ENCODE measurements at regions not wholly inside any gene's neighbourhood (a gene's known extent, or its start where the extent isn't known, plus 50 kb on each side); places are given as distances from the start of the nearest gene placed in this dataset.

- DNase-seq, result no peak
- Histone ChIP-seq H3K9me3 (no peaks in the 10 kb centered on the region), H3K36me3 (ENCODE audit: low read depth, missing control alignments) (no peaks in the 10 kb centered on the region), H3K27ac (no peak overlapping the region), H3K4me3 (no peak overlapping the region), H3K27me3 (no peaks in the 10 kb centered on the region), H3K4me1 (no peaks in the 10 kb centered on the region)
- TF ChIP-seq POLR2A (IDR thresholded peaks at IDR 0.05), result no peak
- TF ChIP-seq, protein P1, sequence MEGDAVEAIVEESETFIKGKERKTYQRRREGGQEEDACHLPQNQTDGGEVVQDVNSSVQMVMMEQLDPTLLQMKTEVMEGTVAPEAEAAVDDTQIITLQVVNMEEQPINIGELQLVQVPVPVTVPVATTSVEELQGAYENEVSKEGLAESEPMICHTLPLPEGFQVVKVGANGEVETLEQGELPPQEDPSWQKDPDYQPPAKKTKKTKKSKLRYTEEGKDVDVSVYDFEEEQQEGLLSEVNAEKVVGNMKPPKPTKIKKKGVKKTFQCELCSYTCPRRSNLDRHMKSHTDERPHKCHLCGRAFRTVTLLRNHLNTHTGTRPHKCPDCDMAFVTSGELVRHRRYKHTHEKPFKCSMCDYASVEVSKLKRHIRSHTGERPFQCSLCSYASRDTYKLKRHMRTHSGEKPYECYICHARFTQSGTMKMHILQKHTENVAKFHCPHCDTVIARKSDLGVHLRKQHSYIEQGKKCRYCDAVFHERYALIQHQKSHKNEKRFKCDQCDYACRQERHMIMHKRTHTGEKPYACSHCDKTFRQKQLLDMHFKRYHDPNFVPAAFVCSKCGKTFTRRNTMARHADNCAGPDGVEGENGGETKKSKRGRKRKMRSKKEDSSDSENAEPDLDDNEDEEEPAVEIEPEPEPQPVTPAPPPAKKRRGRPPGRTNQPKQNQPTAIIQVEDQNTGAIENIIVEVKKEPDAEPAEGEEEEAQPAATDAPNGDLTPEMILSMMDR (IDR thresholded peaks at IDR 0.05), result no peak
- intact Hi-C loops (cut with DNase I; ENCODE audit: low total_unique reads), result no loop called here
- WGBS, 2 donors, result 96% methylated on average over 1 of the region's 1 CpG
Measured at GRCh38 chr13:104376588-104376987, 1310.4 kb upstream of the SLC10A2 start.

GRCh38 chr13:104375614-104376013 is 1309.4 kb upstream of the SLC10A2 start:
- Histone ChIP-seq H3K4me1 (no peaks in the 10 kb centered on the region), H3K4me3 (no peak overlapping the region), H3K9me3 (no peaks in the 10 kb centered on the region), H3K36me3 (ENCODE audit: low read depth, missing control alignments) (no peaks in the 10 kb centered on the region), H3K27ac (no peak overlapping the region), H3K27me3 (no peaks in the 10 kb centered on the region)
- no peak for DNase-seq
- intact Hi-C loops (cut with DNase I; ENCODE audit: low total_unique reads), result no loop called here
- TF ChIP-seq, protein P1 (IDR thresholded peaks at IDR 0.05), result no peak
- no peak for TF ChIP-seq POLR2A (IDR thresholded peaks at IDR 0.05)
- 77 to 83% methylated on average over 1 of the region's 1 CpG for WGBS, 2 donors

- Histone ChIP-seq H3K27ac (no peak overlapping the region), H3K27me3 (no peaks in the 10 kb centered on the region), H3K4me3 (no peak overlapping the region), H3K36me3 (ENCODE audit: low read depth, missing control alignments) (no peaks in the 10 kb centered on the region), H3K9me3 (no peaks in the 10 kb centered on the region), H3K4me1 (no peaks in the 10 kb centered on the region)
- intact Hi-C loops (cut with DNase I; ENCODE audit: low total_unique reads), result no loop called here
- DNase-seq, result no peak
- no peak for TF ChIP-seq POLR2A (IDR thresholded peaks at IDR 0.05)
- TF ChIP-seq, protein P1 (IDR thresholded peaks at IDR 0.05), result no peak
- WGBS, 2 donors, result 35 to 60% methylated on average over 6 of the region's 6 CpGs
Measured at GRCh38 chr13:104372095-104372655, 1306.0 kb upstream of the SLC10A2 start.

GRCh38 chr13:104365430-104365829 is 1299.2 kb upstream of the SLC10A2 start:
- no peaks in the 10 kb centered on the region for H3K36me3 ChIP-seq (ENCODE audit: low read depth, missing control alignments)
- intact Hi-C loops (cut with DNase I; ENCODE audit: low total_unique reads), result no loop called here
- DNase-seq, result no peak
- H3K27ac ChIP-seq, result no peak overlapping the region
- H3K27me3 ChIP-seq, result no peaks in the 10 kb centered on the region
- H3K4me1 ChIP-seq, result no peaks in the 10 kb centered on the region
- WGBS, 2 donors, result 85 to 98% methylated on average over 2 of the region's 2 CpGs
- no peak overlapping the region for H3K4me3 ChIP-seq
- H3K9me3 ChIP-seq, result no peaks in the 10 kb centered on the region
- no peak for TF ChIP-seq POLR2A (IDR thresholded peaks at IDR 0.05)
- TF ChIP-seq, protein P1 (IDR thresholded peaks at IDR 0.05), result no peak

DNA sequence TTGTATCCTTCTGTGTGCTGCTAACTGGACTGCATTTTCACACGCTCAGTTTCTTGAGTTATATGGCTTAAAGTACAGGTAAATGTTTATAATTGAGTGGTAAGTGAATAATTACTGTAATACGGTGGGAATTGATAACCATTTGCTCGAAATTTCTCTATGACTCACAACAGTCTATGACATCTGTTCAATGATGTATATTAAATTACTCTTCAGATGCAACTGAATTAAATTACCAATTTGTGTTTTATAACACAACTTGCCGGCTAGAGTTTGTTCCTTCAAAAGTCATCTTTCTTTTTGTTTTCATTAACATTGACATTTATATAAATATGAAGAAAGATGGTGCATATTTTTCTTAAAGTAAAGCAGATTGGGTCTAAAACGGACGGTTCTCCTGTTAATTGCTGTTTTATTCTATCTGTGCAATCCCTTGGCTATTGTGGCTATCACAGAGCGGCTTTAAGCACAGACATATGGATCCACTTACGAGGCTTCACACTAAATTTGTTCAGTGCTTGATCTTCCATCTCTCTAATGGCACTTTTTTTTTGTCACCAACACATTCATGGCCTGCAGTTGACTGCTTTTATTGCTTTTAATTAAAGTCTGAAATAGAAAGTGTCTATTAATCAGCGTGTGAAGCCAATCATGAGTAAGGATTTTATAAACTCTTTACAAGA is 1291.6 kb upstream of the SLC10A2 start:
- no peak for DNase-seq

More for the DNA sequence above, 1291.6 kb upstream of the SLC10A2 start:
- TF ChIP-seq, protein P1 (IDR thresholded peaks at IDR 0.05), result no peak
- no peak for TF ChIP-seq POLR2A (IDR thresholded peaks at IDR 0.05)
- Histone ChIP-seq H3K27ac (no peak overlapping the region), H3K4me3 (no peak overlapping the region), H3K27me3 (no peaks in the 10 kb centered on the region), H3K9me3 (no peaks in the 10 kb centered on the region), H3K4me1 (no peaks in the 10 kb centered on the region), H3K36me3 (ENCODE audit: low read depth, missing control alignments) (no peaks in the 10 kb centered on the region)
- intact Hi-C loops (cut with DNase I; ENCODE audit: low total_unique reads), result no loop called here
- 72 to 74% methylated on average over 9 of the region's 9 CpGs for WGBS, 2 donors
